ENCODE measurements at regions not wholly inside any gene's neighbourhood (a gene's known extent, or its start where the extent isn't known, plus 50 kb on each side); places are given as distances from the start of the nearest gene placed in this dataset.

DNA sequence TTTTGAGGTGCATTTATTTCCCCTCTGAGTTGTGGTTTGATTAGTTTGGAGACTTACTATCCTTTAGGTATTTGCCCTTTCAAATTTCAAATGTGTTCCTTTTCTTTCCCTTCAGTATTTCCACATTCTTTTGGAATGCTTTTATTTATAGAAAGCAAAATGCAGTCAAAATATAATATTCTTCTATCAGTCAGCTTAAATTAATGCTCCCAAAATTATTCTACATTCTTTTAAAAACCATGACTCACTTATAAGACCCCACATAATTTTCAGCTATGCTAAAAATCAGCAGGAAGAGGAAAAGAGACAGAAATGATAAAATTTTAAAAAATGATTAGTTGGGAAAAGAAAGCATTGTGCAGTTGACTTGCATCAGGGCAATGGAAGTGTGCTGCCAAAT, 180.0 kb upstream of the SMLR1 start:
- TF ChIP-seq CTCF (IDR thresholded peaks at IDR 0.05), result no peak
- no peak for TF ChIP-seq POLR2AphosphoS5 (IDR thresholded peaks at IDR 0.05; ENCODE audit: insufficient read depth in 1 of 2, low read depth in 1 of 2)
